ENCODE measurements at regions not wholly inside any gene's neighbourhood (a gene's known extent, or its start where the extent isn't known, plus 50 kb on each side); places are given as distances from the start of the nearest gene placed in this dataset.

DNA sequence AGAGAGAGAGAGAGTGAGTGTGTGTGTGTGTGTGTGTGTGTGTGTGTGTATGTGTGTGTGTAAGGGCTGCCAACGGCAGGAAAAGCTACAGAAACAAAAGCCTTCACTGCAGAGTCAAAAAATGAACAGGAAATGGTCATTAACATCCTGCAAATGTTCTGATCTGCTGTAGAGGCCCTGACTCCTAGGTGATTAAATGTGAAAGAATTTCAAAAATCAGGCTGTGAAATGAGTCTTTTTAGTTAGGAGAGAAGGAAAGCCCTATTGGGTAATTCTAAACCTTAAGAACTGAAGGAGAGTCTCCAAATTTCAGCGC lies 166.5 kb upstream of the MYLIP start:
- DNase-seq (ENCODE audit: low read depth) = no peak
- no peak for TF ChIP-seq CTCF (IDR thresholded peaks at IDR 0.05; ENCODE audit: control insufficient read depth, extremely low read depth, insufficient read depth)
- no peak overlapping the region for H3K4me3 ChIP-seq (ENCODE audit: low read depth, low read length)

GRCh38 chr6:15961635-15962448 lies 167.0 kb upstream of the MYLIP start:
- DNase-seq (ENCODE audit: low read depth) = no peak
- no peak for TF ChIP-seq CTCF (IDR thresholded peaks at IDR 0.05; ENCODE audit: control insufficient read depth, extremely low read depth, insufficient read depth)

DNA sequence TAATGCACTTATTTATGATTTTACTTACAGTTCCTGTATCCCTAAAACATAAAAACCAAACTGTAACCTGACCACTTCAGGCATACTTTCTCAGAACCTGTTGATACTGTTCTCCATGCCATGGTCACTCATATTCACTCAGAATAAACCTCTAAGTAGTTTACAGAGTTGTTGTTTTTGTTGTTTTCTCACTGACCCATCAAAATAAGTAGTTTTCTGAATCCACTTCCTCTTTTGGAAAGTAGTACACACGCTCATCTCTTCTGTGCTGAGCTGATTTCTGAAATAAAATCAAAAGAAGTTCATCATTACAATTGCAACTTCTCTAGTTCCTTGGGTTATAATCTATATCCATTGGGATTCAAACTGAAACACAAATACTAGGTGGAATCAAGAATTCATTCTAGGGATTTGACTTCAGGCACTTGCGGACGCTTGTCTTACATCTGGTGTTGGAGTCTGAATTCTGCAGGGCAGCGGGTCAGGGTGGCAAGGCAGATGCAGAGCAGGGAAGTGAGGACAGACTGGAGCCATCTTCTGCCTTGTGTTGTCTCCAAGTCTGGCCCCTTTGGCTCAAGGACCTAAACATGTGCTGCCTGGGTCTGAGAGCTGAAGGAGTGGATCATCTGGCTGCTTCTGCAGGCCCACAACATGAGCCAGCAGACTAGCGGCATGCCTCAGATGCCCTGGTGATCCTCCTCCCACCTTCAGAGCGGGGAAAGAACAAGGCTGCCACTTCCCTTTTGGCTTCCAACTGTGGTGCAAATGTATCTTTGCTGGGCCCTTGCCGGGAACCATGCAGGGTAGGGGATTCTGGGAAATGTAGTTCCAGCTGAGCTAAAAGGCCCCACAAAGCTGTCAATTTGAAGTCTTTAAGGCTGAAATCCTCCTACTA lies 167.9 kb upstream of the MYLIP start:
- no peak for TF ChIP-seq CTCF (IDR thresholded peaks at IDR 0.05; ENCODE audit: control insufficient read depth, extremely low read depth, insufficient read depth)
- DNase-seq (ENCODE audit: low read depth) = no peak

More at GRCh38 chr6:15961635-15962448, 167.0 kb upstream of the MYLIP start:
- H3K4me3 ChIP-seq (ENCODE audit: low read depth, low read length) = no peak overlapping the region

DNA sequence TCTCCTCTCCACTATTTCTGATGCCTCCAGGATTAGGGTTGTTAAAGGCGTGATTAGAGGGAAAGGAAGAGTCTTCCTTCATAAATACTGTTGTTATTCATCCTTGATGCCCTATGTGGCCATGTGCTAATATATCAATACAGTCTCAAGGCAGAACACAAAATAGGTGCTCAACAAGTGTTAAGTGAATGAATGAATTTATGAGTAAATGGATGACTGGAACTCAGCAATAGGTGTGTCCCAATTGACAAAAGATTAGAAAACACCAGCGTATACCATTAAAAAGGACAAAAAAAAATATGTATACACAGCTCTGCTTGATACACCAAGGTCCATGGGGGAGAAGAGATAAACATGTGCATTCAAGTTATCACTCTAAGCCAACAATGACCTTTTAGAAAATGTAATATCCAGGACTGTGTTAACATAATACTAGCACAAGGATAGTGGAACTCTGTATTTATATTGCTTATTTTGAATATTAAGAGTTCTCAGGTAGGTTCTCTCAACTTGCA lies 171.2 kb upstream of the MYLIP start:
- TF ChIP-seq CTCF (IDR thresholded peaks at IDR 0.05; ENCODE audit: control insufficient read depth, extremely low read depth, insufficient read depth) = no peak
- DNase-seq (ENCODE audit: low read depth) = no peak
- no peak overlapping the region for H3K4me3 ChIP-seq (ENCODE audit: low read depth, low read length)

More for the DNA sequence above, 167.9 kb upstream of the MYLIP start:
- no peak overlapping the region for H3K4me3 ChIP-seq (ENCODE audit: low read depth, low read length)

GRCh38 chr6:15956205-15957106 lies 172.4 kb upstream of the MYLIP start:
- no peak for DNase-seq (ENCODE audit: low read depth)
- no peak for TF ChIP-seq CTCF (IDR thresholded peaks at IDR 0.05; ENCODE audit: control insufficient read depth, extremely low read depth, insufficient read depth)
- H3K4me3 ChIP-seq (ENCODE audit: low read depth, low read length) = no peak overlapping the region

- no peak overlapping the region for H3K4me3 ChIP-seq (ENCODE audit: low read depth, low read length)
- TF ChIP-seq CTCF (IDR thresholded peaks at IDR 0.05; ENCODE audit: control insufficient read depth, extremely low read depth, insufficient read depth) = no peak
- DNase-seq (ENCODE audit: low read depth) = no peak
These were observed 173.4 kb upstream of the MYLIP start for GRCh38 chr6:15955484-15955883.

All from LNCaP clone FGC (cell line).